ENCODE measurements at regions not wholly inside any gene's neighbourhood (a gene's known extent, or its start where the extent isn't known, plus 50 kb on each side); places are given as distances from the start of the nearest gene placed in this dataset.

DNA sequence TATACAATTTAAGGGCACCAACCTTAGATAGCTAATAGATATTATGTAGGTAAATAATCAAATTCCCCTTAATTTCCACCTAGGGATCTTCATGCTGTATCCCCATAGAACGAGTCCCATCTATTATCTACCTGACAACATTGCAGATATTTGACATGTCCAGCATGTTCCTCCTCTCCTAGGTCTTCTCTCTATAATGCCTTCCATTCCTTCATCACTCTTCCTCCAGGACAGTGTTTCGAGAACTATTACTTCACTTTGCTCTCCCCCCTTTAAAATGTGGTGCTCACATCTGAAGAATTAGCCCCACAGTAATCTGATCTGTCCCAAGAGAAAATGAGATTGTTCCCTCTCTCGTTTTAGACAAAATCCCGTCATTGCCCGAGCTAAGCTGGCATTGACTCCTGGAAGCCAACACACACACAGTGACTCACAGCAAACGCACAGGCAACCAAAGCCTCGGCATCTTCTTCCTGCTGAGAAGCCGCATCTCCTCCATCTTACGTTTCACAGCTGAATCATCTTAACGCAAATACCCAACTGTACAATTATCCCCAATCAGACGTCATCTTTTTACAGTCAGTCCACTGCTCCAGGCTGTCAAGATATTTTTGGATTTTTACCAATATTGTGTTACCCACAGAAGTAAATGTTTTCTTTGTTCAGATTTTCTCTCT lies 162.9 kb upstream of the AGAP1 start:
- no peak overlapping the region for H3K4me3 ChIP-seq (ENCODE audit: low read length in 3 of 3)
- TF ChIP-seq, protein P1, sequence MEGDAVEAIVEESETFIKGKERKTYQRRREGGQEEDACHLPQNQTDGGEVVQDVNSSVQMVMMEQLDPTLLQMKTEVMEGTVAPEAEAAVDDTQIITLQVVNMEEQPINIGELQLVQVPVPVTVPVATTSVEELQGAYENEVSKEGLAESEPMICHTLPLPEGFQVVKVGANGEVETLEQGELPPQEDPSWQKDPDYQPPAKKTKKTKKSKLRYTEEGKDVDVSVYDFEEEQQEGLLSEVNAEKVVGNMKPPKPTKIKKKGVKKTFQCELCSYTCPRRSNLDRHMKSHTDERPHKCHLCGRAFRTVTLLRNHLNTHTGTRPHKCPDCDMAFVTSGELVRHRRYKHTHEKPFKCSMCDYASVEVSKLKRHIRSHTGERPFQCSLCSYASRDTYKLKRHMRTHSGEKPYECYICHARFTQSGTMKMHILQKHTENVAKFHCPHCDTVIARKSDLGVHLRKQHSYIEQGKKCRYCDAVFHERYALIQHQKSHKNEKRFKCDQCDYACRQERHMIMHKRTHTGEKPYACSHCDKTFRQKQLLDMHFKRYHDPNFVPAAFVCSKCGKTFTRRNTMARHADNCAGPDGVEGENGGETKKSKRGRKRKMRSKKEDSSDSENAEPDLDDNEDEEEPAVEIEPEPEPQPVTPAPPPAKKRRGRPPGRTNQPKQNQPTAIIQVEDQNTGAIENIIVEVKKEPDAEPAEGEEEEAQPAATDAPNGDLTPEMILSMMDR (IDR thresholded peaks at IDR 0.05; ENCODE audit: borderline replicate concordance, extremely low read depth, insufficient read depth), result no peak
- H3K27ac ChIP-seq (ENCODE audit: low read depth in 2 of 2, low read length in 2 of 2), result no peak overlapping the region
- peaks cover 0 to 5% (median 0%) of the 10 kb centered on the region in 3 donors for H3K9me3 ChIP-seq (ENCODE audit: control insufficient read depth in 2 of 3, insufficient read depth in 1 of 3, low read length in 3 of 3)
- no peaks in the 10 kb centered on the region for H3K27me3 ChIP-seq (ENCODE audit: control insufficient read depth, insufficient read depth, low read length)
- no peak for DNase-seq
- FAIRE-seq, result no peak
- no peaks in the 10 kb centered on the region for H3K4me1 ChIP-seq (ENCODE audit: control insufficient read depth in 2 of 3, insufficient read depth in 2 of 3, low read depth in 1 of 3, low read length in 3 of 3)
- intact Hi-C loops (cut with DNase I), result no loop called here
- H3K9ac ChIP-seq (ENCODE audit: low read length in 3 of 3), result no peak overlapping the region
- H3K36me3 ChIP-seq (ENCODE audit: control insufficient read depth in 2 of 3, insufficient read depth in 3 of 3, low read length in 3 of 3), result no peaks in the 10 kb centered on the region

DNA sequence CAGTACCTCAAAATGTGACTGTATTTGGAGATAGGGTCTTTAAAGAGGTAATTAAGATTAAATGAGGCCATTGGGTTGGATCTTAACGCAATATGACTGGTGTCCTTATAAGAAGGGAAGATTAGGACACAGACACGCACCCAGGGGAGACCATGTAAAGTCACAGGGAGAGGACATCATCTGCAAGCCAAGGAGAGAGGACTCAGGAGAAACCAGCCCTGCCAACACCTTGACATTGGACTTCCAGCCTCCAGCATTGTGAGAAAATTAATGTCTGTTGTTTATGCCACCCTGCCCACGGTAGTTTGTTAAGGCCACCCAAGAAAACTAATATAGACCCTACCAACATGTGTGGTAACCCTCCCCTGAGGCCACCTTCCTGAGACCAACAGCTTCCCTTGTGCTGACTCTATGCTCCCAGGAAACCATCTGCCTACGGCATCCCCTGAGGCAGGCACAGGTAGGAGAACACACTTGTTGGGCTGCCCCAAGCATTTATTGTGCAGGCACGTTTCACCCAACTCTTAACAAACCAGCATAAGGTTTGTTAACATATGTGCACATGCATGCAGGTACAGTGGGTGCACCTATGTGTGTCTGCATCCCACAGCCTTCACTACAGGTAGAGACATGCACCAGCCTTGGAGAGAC lies 161.5 kb upstream of the AGAP1 start:
- H3K4me1 ChIP-seq (ENCODE audit: control insufficient read depth in 2 of 3, insufficient read depth in 2 of 3, low read depth in 1 of 3, low read length in 3 of 3), result no peaks in the 10 kb centered on the region
- H3K9ac ChIP-seq (ENCODE audit: low read length in 3 of 3), result no peak overlapping the region
- no peaks in the 10 kb centered on the region for H3K36me3 ChIP-seq (ENCODE audit: control insufficient read depth in 2 of 3, insufficient read depth in 3 of 3, low read length in 3 of 3)
- FAIRE-seq, result no peak
- H3K27ac ChIP-seq (ENCODE audit: low read depth in 2 of 2, low read length in 2 of 2), result no peak overlapping the region
- TF ChIP-seq, protein P1 (IDR thresholded peaks at IDR 0.05; ENCODE audit: borderline replicate concordance, extremely low read depth, insufficient read depth), result no peak
- peaks cover 0 to 5% (median 0%) of the 10 kb centered on the region in 3 donors for H3K9me3 ChIP-seq (ENCODE audit: control insufficient read depth in 2 of 3, insufficient read depth in 1 of 3, low read length in 3 of 3)
- intact Hi-C loops (cut with DNase I), result no loop called here
- no peaks in the 10 kb centered on the region for H3K27me3 ChIP-seq (ENCODE audit: control insufficient read depth, insufficient read depth, low read length)
- no peak for DNase-seq
- H3K4me3 ChIP-seq (ENCODE audit: low read length in 3 of 3), result no peak overlapping the region

DNA sequence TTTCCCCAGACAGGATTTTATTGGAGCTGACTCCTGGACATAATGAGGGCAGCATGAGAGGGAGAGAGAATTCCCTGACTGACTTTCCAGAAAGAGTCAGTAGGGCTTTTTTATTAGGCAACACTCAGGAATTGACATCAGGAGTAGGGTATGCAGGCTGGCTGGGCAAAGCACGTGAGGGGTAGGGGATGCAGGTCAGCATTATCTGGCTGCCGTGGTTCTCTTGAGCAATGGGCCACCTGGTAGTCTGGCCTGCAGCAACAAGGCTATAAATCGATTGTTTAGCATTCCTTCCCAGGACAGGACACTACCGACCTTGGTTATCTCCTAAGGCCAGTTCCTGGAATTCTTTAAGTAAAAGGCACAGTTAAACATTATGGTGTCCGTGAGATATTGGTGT lies 160.8 kb upstream of the AGAP1 start:
- Histone ChIP-seq H3K9me3 (ENCODE audit: control insufficient read depth in 2 of 3, insufficient read depth in 1 of 3, low read length in 3 of 3) (peaks cover 0 to 5% (median 0%) of the 10 kb centered on the region in 3 donors), H3K9ac (ENCODE audit: low read length in 3 of 3) (no peak overlapping the region), H3K27ac (ENCODE audit: low read depth in 2 of 2, low read length in 2 of 2) (no peak overlapping the region), H3K36me3 (ENCODE audit: control insufficient read depth in 2 of 3, insufficient read depth in 3 of 3, low read length in 3 of 3) (no peaks in the 10 kb centered on the region), H3K4me1 (ENCODE audit: control insufficient read depth in 2 of 3, insufficient read depth in 2 of 3, low read depth in 1 of 3, low read length in 3 of 3) (no peaks in the 10 kb centered on the region), H3K4me3 (ENCODE audit: low read length in 3 of 3) (no peak overlapping the region), H3K27me3 (ENCODE audit: control insufficient read depth, insufficient read depth, low read length) (no peaks in the 10 kb centered on the region)
- TF ChIP-seq, protein P1 (IDR thresholded peaks at IDR 0.05; ENCODE audit: borderline replicate concordance, extremely low read depth, insufficient read depth), result no peak
- DNase-seq (no peak), FAIRE-seq (no peak)
- intact Hi-C loops (cut with DNase I), result no loop called here
